HG03135 (cell line): ENCODE measurements at regions not wholly inside any gene's neighbourhood (a gene's known extent, or its start where the extent isn't known, plus 50 kb on each side); places are given as distances from the start of the nearest gene placed in this dataset.
"Not testable (repeated sequence)": the region's sequence is repeated elsewhere in the genome, so short reads cannot be mapped to it uniquely, and the experiment has no call there.

ENCODE experiments used
- ATAC-seq: cut with Tn5 transposase; IDR thresholded peaks from one replicate; pipeline ENCODE4 v1.9.1; 2021; ENCODE audit warnings: mild to moderate bottlenecking, moderate library complexity; ENCODE audit not compliant: unreplicated experiment

DNA sequence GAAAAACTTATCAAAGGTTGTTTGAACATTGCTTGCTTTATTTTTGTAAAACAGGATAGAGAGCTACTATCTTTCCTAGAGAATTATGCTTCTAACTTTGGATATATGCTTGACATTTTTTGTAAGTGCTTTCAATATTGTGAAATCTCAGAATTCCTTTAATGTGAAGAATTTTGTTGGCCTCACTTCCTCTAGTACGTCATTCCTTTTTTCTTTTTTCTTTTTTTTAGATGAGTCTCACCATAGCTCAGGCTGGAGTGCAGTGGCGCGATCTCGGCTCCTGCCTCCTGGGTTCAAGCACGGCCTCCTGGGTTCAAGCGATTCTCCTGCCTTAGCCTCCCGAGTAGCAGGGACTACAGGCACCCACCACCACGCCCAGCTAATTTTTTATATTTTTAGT, 668.1 kb downstream of the RFPL4B start:
- no peak for ATAC-seq

DNA sequence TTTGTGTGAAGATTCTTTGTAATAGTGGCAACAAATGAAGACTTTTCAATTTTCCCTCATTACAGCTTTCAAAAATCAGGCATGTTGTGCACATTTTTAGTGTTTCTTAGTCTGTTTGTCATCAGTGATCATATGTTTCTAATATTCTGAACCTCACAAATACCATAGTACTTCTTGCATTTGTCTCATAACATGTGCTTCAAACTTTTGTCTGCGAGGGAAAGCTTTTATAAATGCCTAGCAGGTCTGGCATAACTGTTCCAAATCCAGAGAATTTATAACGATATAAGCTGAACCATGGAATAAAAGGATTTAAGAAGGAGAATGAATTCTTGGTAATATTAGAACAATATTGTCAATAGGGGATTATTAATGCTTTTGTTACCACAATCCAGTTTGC, 670.2 kb downstream of the RFPL4B start:
- no peak for ATAC-seq

DNA sequence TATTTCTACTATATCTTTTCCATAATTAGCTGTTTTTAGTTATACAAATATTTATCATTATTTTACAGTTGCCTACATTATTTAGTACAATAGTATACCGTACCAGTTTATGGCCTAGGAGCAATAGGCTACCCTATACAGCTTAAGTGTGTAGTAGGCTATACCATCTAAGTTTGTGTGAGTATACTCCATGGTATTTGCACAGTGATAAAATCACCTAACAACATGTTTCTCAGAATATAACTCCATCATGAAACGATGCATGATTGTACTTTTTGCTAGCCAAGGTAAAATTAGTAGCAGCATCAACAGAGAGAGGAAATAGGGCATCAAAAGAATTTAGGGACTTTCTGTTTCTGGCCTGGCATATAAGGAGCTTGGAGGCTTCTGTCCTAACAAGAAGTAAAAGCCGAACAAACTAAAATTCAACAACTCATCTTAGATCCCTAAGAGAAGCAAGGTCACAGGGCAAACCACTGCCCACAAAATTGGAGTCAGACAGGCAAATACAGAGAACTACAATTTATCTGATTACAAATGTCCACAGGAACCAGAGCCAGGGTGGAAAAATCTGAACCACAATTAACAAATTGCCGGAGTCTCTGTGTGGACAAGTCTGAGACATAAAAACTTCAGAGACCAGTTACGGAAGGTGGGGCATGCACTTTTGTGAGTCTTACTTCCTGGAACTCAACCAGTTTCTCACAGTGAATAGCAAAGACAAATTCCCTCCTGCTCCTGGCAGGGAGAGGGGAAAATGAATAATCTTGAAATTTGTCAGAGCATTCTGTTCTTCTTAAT, 671.4 kb downstream of the RFPL4B start:
- no peak for ATAC-seq

DNA sequence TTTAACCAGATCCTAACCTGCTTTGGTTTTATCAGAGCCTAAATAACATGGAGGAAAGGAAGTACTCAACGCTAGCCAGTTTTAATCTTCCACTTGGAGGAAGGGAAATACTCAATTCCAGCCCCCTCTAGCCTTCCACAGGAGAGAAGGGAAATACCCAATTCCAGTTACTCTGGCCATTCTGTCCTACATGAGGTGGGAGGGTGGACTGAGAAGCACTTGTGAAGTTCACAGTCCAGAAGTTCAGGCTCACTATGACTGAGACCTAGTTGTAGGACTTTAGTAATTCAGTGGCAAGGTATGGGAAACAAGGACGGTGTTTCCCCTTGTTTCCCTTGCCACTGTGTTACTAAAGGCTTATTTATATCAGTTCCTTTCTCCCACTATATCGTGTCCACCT, 672.0 kb downstream of the RFPL4B start:
- ATAC-seq: no peak

DNA sequence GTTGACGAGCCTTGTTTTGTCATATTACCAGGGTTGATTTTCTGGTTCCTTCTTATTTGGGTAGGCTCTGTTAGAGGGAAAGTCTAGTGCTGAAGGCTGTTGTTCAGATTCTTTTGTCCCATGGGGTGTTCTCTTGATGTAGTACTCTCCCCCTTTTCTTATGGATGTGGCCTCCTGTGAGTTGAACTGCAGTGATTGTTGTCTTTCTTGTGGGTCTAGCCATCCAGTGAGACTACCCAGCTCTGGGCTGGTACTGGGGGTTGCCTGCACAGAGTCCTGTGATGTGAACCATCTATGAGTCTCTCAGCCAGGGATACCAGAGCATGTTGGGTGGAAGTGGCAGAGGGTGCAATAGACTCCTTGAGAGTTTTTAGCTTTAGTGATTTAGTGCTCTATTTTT, 680.6 kb downstream of the RFPL4B start:
- no peak for ATAC-seq

DNA sequence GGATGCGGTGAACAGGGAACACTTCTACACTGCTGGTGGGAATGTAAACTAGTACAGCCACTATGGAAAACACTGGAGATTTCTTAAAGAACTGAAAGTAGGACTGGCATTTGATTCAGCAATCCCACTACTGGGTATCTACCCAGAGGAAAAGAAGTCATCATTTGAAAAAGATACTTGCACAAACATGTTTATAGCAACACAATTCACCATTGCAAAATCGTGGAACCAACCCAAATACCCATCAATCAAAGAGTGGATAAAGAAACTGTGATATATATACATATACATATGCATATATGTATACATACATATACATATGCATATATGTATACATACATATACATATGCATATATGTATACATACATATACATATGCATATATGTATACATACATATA, 682.0 kb downstream of the RFPL4B start:
- ATAC-seq: not testable (repeated sequence)

DNA sequence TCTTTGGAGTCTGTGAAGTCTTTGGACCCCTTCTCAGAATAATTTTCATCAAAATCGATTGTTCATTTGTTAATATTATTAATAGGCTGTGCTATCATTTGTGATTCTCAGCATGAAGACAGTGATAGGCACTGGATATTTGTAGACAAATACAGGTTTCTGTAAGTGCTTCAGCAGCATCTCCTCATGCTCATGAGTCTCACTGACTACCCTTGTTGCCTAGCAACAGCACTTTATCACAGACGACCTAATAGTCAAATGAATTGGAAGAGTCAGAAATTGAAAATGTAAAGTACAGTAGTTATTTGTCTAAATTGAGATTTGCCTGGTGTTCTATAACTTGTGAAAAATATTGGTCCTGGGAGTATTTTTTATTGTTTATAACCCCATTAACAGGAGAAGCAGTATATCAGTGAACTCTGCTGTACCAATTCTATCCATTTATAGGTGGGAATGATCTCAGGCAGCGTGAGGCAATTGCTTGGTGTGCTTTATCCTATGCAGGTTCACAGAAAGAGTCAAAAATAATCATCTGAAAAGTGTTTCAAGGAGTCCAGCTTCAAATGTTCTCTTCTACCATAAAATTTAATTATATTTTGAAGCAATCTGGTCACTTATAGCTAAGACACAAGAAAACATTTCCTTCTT, 684.6 kb downstream of the RFPL4B start:
- no peak for ATAC-seq

DNA sequence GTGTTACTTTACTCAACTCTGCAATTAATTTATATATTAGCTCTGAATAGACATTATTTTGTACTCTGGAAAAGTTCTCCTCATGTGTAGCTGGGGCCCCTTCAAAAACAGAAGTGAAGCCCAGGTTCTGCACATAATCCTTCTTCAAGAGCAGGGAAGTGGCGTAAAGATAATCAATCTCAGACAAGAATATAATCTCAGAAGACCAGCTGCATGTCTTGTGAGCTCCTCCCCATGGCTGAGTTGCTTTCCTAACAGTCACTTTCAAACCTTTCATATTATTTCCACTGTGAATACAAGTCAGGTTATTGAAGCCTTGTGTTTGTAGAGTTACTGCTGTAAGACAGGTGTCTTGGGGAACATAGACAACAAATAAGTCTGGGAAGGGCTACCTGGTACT, 691.9 kb downstream of the RFPL4B start:
- no peak for ATAC-seq

DNA sequence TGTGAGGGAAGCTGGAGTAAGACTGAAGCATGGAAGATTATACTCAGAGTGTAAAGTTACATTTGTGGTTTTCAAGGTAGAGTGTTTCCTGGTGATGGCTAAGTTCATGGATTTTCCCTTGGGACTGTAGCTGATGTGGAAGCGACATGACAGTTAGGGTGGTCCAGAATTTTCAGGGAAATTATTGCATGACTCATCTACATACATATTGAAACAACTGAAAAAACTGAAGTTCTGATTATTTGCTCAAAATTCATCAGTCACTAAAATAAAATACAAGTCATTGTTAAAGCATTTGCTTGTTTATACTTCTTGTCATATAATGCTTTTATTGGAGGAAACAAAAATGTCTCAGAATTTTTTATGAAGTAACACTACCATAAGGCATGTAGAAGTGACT, 700.0 kb downstream of the RFPL4B start:
- ATAC-seq: no peak

DNA sequence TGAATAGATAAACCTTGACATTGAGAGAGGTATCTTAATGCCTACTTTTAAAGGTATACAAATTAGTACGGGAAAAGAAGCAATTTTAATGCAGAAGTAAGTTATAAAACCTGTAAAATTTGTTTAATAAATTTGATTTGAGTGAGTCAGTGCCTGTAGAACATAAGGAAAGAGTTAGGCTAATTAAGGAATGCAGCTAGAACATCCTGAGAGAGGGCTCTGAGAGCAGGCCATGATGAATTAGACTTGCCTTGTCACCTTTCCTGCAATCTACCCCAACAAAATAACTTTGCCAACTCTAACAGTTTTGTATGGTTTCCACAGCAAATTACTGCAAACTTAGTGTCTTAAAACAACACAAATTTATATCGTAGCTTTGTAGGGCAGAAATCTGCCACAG, 700.8 kb downstream of the RFPL4B start:
- ATAC-seq: no peak

DNA sequence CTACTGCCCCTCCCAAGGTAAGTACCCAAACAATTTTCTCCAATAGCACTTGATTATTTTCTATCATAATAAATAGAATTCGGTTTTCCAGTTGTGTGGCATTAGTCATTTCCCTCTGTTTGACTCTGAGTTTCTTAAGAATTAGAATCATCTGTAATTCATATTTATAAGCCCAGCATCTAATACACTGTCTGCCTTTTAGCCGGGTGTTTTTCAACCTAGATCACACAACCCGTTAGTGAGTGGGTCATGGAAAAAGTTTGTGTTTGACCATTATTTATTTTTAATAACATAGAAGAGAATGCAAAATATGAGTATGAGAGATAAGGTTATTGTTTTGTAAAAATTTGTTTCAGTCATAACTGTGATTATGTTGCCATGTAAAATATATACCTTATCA, 701.6 kb downstream of the RFPL4B start:
- no peak for ATAC-seq

DNA sequence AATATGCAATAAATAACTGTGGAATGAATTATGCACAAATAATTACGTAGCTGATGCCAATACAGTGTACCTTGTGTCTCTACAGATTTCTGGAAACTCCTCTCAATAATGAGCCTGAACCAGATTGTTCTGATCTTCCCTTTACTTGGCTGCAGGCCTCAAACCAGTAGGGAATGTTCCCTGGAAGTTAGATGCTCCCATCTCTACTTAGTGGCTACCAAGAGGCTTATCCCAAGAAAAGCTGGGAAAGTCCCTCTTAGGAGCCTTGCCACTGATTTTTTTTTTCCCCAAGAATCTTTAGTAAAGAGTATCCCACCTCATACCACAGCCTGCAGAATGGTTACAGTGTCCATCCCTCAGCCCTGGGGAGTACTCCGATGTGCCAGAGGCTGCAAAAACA, 702.1 kb downstream of the RFPL4B start:
- no peak for ATAC-seq

DNA sequence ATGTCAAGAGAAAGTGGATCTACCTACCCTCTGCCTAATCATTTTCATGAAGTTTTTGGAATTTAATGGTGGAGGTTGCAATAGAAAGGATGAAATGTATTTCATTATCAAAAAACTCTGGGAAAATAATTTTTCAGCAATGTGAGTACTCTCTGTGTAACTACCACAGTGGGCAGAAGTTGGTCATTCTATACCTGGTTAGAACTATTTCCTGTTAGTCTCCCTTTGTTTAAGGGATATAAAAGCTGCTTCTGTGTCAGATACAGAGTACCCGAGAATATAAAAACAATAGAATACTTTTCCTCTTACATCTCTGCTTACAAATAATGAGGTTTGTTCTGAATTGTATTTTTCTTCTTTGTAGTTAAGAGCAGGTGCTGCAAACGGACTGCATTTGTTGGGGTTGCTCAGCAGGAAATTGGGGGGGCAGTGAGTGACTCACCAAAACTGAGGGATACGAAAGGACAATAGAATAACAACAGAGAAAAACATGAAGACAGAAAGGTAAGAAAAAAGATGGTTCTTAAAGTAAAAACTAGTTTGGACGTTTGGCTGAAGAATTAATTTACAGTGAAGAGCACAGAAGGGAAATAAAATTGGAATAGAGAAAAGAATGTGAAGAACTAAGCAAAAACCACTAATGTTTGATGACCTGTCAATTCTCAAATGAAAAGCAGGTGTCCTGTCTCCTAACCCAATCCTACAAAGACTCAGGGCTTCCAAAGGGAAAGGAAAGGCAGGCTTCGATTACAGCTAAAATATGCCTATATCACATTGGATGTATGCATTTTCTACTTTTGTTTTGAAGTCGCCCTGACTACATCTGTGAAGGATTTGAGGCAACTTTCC, 703.1 kb downstream of the RFPL4B start:
- ATAC-seq: no peak

DNA sequence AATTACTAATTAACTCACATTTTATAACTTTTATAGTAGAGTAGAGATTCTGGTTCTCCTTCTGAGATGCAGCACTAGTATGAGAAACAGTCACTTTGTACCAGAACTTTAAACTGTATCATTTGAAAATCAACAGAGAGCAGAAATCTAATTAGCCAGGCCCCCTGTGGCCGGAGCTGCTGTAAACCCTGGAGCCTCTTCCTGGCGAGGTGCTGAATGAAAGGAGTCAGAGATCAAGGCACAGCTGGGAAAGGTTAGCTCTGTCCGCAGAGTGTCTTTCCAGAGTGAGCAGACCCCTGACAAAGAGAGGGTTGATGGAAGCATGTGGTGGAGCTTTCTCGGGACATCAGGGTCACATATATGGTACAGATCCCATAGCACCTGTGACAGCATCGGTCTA, 703.8 kb downstream of the RFPL4B start:
- ATAC-seq: no peak

DNA sequence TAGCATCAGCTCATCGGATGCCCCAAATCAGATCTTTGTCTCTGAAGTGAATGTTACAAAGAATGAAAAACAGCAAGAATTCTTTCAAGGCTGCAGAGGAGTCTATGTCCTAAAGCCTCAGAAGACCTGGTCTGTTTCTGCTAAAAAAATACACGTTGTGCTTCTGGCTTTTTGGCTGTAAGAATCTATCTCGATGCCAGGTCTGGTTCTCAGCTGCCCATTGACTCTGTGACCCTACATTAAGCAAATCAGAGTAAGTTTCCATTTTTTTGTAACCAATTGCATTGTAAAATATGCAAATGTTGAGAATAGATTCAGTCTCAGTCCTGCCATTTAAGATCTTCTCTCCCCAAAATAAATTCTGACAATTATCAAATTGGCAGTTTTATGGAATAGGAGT, 705.4 kb downstream of the RFPL4B start:
- no peak for ATAC-seq

DNA sequence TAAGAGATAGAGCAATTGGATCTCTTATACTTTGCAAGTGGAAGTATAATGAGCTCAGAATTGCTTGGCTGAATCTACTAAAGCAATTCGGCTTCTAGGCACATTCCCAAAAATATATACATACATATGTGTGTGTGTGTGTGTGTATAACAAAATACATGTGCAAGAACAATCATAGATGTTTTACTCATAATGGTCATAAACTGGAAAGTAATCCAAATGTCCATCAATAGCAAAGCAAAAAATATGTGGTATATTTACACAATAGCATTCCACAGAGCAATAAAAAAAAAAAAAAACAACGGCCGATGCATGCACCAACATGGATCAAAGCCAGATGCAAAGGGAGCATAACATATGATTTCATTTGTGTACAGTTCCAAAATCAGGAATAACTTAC, 707.9 kb downstream of the RFPL4B start:
- no peak for ATAC-seq

DNA sequence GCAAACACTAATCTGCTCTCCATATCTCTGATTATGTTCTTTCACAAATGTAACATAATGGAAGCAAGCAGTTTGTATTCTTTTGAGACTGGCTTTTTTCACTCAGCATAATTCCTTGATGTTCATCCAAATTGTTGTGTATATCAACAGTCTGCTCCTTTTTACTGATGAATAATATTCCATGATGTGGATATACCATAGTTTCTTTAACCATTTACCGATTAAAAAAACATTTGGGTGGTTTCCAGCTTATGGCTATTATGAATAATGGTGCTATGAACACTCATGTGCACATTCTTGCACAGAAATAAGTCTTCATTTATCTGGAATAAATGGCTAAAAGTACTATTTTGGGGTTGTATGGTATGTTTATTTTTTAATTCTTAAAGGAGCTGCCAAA, 708.9 kb downstream of the RFPL4B start:
- ATAC-seq: no peak

DNA sequence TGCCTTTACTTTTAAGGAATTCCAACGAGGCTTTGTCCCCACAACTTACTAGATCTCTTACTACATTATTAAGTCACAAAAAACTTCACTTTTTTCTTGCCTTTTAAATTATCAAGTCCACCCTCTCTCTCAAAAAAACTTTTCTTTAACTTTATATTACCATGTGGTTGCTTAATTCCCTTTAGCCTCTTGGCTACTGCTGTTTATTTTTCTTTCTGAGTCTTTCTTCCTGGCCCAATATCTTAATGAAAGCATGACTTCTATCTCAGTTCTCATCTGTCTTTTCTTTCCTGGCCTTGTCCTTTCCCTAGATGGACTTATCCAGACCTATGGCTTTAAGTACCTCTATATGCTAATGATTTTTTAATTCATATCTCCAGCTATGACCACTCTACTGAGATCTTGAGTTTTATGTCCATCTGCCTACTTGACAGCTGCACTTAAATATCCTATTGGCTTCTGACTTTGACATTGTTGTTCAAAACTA, 710.5 kb downstream of the RFPL4B start:
- no peak for ATAC-seq

DNA sequence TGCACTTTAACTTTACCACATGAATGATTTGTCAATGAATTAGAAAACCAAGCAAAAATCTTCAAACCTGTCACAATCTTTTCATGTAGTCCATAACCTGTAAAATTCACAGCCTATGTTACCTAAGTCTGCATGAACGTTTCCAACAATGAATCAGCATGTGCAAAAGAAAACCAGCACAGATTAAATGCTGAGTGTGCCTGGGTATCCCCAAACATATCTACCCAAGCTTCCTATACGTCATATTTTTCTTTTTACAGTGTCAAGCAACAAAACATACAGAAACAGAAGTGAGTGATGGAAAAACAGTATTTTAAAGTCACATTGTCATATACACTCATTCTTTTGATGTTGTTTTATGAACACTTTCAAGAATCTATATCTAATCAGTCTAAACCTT, 713.5 kb downstream of the RFPL4B start:
- no peak for ATAC-seq

DNA sequence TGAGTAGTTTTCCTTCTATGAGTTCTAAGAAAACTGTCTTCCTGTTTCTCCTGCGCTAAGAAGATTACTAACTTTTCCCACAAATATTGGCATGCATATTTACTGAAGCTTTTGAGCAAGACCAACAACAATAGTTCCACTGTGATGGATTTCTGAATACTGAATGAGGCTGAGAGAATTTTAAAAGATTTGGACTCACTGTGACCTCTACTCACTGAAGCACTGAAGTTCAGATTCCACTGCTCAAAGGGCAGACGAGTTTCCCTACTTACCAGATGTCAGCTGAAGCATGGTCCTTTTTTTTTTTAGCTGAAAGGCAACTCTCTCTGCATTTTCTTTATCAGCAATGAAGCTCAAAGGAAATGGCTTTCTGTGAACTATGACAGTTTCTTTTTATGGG, 718.5 kb downstream of the RFPL4B start:
- ATAC-seq: no peak

DNA sequence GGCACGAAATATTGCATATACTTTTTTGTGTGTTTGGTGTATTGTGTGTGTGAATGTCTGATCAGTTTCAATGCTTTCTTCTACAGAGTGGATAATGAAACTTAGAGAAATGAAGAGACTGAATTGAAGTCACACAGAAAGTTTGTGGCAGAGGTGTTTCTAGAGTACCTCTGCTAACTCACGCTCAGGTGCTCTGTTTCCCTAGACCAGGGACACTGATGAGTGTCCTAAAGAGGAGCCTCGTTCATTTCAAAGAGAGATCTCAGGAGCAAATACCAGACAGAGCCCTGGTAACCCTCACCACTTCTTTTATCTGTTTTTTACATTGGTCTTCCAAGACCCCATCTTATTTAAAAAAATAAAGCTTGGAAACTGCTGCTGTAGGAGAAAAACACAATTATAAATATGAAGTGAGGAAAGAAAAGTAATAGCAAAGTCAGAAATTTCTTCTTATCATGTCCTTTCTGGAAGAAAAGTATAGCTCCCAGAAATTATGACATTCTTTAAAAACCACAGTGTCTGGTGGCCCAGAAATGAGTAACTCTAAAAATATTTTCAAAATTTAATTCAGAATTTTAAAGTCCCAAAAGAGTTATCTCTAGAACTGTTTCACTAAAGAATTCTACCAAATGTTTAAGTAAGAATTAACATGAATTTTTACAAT, 720.6 kb downstream of the RFPL4B start:
- no peak for ATAC-seq
